Stimulated activated memory B cell treated with anti-CD40 and anti-IgM and Interleukin-4, amounts not matched to agents 10 μg/mL and 1 μg/mL and 100 μg/mL, for 72 hours (primary cell): ENCODE measurements at regions not wholly inside any gene's neighbourhood (a gene's known extent, or its start where the extent isn't known, plus 50 kb on each side); places are given as distances from the start of the nearest gene placed in this dataset.
A peak's percentile ranks its signal among the peaks of the same experiment; 100 is the strongest.

Experiments used
- ATAC-seq: fragments of 150-1000 bp; cut with Tn5 transposase; 2 replicates; pipeline ENCODE4 v1.10.0; 2021
- H3K27ac Mint-ChIP-seq: one replicate; pipeline ENCODE4 v1.8.0; 2022; ENCODE audit warnings: mild to moderate bottlenecking, mixed read lengths
- H3K27me3 Mint-ChIP-seq: one replicate; pipeline ENCODE4 v1.8.0; 2022; ENCODE audit warnings: mixed read lengths
- H3K36me3 Mint-ChIP-seq: one replicate; pipeline ENCODE4 v1.8.0; 2022; ENCODE audit warnings: mixed read lengths
- H3K4me1 Mint-ChIP-seq: one replicate; pipeline ENCODE4 v1.8.0; 2022; ENCODE audit warnings: mixed read lengths
- H3K4me3 Mint-ChIP-seq: one replicate; pipeline ENCODE4 v1.8.0; 2022; ENCODE audit warnings: mild to moderate bottlenecking, moderate library complexity, mixed read lengths
- H3K9me3 Mint-ChIP-seq: one replicate; pipeline ENCODE4 v1.8.0; 2022; ENCODE audit warnings: mixed read lengths

DNA sequence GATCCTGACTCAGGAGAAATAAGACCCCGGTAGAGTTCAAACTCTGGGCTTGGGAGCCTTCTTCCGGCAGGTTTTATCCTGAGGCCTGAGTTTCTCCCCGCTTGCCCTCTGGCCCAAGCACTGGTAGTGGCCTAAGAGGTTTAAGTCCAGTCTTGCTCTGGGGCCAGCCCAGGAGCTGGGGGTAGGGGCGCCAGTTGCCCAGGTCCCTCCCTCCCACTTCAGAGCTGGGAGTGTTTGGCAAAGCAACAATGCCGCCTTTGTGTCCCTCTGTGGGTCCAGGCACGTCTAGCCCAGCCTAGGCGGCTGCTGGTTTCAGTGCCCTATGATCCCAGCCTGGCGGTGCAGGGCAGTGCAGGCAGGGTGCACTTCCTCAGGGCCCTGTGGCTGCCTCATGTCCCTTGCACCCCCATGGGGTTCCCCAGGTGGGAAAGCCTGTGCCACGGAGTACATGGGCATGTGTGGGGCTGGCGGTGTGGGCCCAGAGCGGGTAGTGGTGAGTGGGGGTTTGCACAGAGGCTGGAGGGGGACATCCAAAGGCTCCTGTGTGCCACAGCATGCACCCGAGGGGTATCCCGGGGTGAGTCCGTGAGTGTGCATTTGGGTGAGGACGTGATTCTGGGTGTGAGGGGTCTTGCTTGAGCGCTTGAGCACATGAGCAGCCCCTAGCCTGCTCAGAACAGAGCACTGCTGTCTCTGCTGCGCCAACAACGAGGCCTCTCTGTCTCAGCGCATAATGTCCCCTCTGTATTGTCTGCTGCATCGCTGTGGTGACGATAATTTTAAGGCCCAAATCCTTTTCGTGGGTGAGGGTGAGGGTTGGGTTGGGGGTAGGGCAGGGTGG, 61.7 kb upstream of the PSD2 start:
- no peaks in the 10 kb centered on the region for H3K36me3 Mint-ChIP-seq
- H3K4me3 Mint-ChIP-seq, result no peak overlapping the region
- H3K27me3 Mint-ChIP-seq, result no peaks in the 10 kb centered on the region
- peak; percentile 51 for ATAC-seq
- no peaks in the 10 kb centered on the region for H3K9me3 Mint-ChIP-seq
- no peak overlapping the region for H3K27ac Mint-ChIP-seq
- no peaks in the 10 kb centered on the region for H3K4me1 Mint-ChIP-seq

DNA sequence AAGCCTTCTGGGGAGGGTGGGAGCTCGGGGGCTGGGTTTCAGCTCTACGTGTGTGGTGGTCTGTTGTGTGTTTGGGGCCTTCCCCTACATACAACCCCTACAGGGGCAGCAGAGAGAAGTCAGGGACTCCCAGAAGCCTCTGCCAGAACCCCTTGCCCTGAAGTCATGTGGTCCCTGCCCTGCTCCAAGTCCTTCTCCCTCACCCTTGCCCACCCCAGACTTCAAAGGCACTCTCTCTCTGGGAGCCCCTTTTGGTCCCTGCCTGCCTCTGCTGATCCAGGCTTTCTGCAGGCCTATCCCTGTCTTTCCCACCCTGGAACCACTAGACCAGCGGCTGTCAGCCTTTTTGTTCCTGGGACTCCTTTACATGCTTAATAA, 61.1 kb upstream of the PSD2 start:
- ATAC-seq, result peak; percentile 31
- no peaks in the 10 kb centered on the region for H3K9me3 Mint-ChIP-seq
- no peak overlapping the region for H3K4me3 Mint-ChIP-seq
- H3K27me3 Mint-ChIP-seq, result no peaks in the 10 kb centered on the region
- H3K36me3 Mint-ChIP-seq, result no peaks in the 10 kb centered on the region
- H3K4me1 Mint-ChIP-seq, result peaks cover under 1% of the 10 kb centered on the region
- H3K27ac Mint-ChIP-seq, result no peak overlapping the region

DNA sequence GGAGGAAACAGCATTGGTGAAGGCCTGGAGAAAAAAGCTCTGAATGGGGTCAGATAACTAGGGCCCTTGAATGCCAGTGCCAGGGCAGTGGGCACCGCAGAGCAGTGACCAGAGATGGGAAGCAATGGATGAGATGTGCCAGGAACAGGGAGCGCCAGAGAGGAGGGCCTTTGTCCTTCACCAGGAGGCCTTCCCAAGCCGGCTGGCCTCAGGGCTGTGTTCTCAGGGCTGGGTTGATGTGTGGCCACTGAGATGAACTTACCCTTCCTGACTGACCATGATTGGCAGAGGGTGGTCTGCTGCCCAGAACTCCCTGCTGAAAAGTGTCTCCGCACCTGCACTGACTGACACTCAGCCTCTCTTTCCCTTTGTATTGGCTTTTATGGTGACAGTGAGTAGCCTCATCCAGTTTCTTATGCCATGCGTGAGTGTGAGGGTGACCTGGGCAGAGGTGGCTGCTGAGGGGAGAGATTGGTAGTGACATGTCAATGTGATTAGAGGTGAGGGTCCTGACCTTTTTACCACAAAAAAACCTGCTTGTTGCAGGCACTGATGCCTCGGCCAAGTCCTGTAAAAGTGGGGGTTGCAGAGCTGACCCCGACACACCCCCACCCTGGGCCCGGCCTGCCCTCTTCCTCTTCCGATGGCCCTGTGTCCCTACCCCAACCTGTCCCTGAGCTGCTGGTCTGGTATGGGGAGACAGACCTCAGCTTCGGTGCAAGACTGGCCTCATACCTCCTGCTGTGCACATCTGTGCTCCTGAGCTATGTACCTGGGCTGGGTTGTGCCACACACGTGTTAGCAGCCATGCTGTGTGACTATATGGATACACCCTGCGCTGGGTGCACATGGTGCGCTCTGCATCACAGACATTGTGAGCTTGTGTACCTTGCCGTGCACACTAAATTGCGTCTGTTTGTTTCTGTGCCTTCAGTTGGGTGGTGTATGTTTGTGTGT, 57.1 kb upstream of the PSD2 start:
- H3K36me3 Mint-ChIP-seq, result no peaks in the 10 kb centered on the region
- no peak overlapping the region for H3K27ac Mint-ChIP-seq
- no peak overlapping the region for H3K4me3 Mint-ChIP-seq
- no peaks in the 10 kb centered on the region for H3K9me3 Mint-ChIP-seq
- peaks cover 27% of the 10 kb centered on the region for H3K4me1 Mint-ChIP-seq
- H3K27me3 Mint-ChIP-seq, result no peaks in the 10 kb centered on the region
- ATAC-seq, result no peak

DNA sequence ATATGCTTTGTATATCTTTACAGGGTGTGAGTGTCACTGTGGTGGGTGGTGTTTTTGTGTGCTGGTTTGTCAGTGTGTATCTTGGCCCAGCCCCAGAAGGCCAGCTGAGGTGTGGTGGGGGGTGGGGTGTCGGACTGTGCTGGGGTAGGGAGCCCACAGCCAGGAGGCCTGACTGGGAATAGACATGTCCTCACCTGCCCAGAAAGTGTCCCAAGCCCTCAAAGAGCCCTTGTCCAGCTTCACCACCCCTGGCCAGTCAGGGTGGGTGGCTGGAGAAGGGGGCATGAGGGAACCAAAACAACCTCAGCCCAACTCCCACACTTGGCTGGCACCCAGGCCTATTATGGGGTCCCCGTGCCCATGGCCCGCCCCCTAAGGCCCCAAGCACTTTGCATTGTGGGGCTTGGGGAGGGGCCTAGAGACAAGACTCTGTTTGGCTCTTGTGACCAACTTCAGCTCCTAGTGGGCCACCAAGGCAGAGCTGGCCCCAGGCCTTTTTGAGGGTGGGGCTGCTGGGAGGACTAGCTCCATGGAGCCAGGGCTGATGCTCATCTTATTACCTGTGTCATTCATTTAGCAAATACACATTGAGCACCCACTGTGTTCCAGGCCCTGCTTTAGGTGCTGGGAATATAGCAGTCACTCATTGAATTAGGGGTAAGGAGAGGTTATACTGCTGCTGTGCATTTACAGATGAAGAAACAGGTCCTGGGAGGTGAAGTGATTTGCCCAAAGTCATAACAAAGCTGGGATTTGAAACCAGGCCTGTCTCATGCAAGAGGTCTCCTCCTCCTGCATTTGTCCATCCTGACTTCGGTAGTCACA, 56.2 kb upstream of the PSD2 start:
- H3K27ac Mint-ChIP-seq, result peak overlapping the region; percentile 88
- ATAC-seq, result no peak
- no peaks in the 10 kb centered on the region for H3K36me3 Mint-ChIP-seq
- no peaks in the 10 kb centered on the region for H3K27me3 Mint-ChIP-seq
- peaks cover 35% of the 10 kb centered on the region for H3K4me1 Mint-ChIP-seq
- H3K4me3 Mint-ChIP-seq, result peak overlapping the region; percentile 18
- no peaks in the 10 kb centered on the region for H3K9me3 Mint-ChIP-seq

DNA sequence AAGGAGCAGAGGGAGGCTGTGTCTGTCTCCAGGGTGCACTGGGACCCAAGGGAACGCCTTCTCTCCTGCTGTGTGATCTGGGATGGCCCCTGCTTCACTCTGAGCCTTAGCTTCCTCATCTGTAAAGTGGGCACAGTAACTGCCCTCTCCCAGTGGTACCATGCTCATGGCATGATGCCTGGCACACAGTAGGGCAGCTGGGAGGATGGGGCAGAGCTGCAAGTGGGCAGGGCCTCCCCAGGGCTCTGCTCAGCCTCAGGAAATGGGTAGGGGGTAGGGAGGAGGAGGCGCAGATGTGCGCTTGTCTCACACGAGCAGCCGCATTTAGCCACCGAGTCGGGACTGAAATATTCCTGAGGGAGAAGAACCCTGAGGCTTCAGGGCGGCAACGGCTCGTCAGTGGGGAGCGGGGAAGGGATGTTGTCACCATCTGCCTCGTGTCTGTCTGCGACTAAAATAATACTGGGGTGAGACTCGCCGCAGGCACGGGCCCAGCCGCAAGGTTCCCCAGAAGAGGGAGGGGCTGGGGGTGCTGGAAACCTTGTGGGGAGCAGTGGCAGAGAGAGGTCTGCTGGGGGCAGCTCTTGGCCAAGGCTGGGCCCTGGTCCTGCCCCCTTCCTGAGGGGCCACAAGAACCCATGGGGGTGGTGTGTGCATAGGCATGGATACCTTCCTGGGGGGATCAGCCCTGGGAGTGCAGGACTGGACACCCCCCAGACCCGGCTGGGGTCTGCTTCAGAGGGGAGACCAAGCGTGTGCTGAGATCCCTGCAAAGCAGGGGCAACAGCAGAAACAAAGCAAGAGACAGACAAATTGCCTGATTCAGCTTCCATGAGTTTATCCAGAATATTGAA, 55.2 kb upstream of the PSD2 start:
- Mint-ChIP-seq H3K27ac (peak overlapping the region; percentile 88), H3K36me3 (no peaks in the 10 kb centered on the region), H3K4me3 (peak overlapping the region; percentile 52), H3K9me3 (no peaks in the 10 kb centered on the region), H3K27me3 (no peaks in the 10 kb centered on the region), H3K4me1 (peaks cover 45% of the 10 kb centered on the region)
- ATAC-seq, result peak; percentile 69

DNA sequence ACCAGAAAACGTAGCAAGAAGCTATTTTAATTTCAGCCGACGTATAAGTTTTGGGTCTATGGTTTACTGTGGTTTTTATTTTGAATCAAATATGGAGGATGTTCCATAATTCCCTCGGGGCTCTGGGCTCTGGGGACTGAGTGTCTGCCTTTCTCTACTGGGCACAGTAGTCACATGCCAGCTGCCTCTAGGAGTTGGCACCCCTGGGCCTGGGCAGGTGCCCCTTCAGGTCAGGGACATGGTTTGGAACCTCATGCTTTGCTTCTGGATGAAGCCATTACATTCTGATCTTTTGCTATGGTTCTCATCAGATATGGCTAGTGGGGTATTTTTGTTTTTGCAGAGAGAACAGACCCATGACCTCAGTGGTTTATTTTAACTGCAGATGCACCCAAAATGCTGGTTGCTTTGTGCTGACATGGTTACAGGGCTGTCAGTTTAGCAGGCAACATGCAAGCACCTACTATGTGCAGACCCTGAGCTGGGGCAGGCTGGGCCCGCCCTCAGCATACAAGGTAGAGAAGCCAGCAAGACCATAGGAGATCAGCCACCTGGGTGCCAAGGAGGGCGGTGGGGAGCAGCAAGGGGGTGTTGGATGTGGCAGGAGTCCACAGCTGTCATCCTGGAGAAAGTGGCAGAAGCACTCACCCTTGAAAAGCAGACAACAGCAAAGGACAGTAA, 54.5 kb upstream of the PSD2 start:
- Mint-ChIP-seq H3K27me3 (no peaks in the 10 kb centered on the region), H3K4me1 (peaks cover 52% of the 10 kb centered on the region), H3K9me3 (no peaks in the 10 kb centered on the region), H3K27ac (peak overlapping the region; percentile 88), H3K36me3 (no peaks in the 10 kb centered on the region), H3K4me3 (no peak overlapping the region)
- ATAC-seq, result peak; percentile 60

DNA sequence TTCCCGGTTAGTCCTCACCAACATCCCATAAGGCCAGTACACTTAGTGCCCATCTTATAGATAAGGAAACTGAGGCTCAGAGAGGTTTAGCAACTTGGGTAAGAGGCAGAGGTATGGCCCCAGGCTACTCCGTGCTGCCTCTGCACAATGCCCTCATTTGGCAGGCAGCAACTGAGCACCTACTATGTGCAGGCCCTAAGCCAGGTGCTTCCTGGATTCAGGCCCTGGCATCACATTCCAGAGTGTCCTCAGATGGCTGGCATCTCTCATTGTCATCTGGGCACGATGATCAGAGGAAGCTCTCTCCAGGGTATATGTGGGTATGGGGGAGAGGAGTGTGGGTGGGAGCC, 53.8 kb upstream of the PSD2 start:
- Mint-ChIP-seq H3K9me3 (no peaks in the 10 kb centered on the region), H3K27me3 (no peaks in the 10 kb centered on the region), H3K27ac (no peak overlapping the region), H3K4me3 (no peak overlapping the region), H3K36me3 (no peaks in the 10 kb centered on the region), H3K4me1 (peaks cover 55% of the 10 kb centered on the region)
- no peak for ATAC-seq

DNA sequence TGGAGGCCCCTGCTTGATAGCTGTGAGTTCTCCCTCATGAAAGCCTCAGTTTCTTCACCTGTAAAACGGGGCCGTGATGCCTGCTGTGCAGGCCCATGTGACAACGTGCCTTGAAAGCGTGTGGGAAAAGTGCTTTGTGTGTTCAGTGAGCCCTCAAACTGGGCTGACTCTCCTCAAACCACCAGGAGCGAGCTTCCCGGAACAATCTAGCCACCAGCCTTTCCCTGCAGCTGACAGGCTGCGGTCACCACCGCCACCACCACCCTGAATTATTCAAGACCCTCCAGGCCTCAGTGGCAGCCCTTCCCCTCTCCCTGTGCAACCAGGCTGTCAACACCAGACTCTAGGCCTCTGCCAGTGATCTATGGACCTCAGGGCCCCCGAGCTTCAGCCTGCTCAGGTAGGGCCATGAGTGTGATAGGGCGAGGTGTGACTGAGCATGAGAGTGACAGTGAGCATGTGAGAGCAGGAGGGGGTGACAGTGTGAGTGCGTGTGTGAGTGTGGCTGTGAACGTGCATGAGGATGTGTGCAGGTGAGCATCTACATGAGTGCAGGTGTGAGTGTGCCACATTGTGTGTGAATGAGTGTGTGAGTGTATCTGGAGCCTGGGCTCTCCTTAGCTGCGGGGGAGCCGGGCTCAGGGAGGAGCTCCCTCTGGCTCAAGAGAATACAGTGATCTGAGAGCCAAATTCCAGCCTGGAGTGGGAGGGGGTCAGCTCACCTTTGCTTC, 53.3 kb upstream of the PSD2 start:
- no peak for ATAC-seq
- Mint-ChIP-seq H3K4me1 (peaks cover 61% of the 10 kb centered on the region), H3K4me3 (no peak overlapping the region), H3K36me3 (no peaks in the 10 kb centered on the region), H3K9me3 (no peaks in the 10 kb centered on the region), H3K27me3 (no peaks in the 10 kb centered on the region), H3K27ac (peak overlapping the region; percentile 89)

DNA sequence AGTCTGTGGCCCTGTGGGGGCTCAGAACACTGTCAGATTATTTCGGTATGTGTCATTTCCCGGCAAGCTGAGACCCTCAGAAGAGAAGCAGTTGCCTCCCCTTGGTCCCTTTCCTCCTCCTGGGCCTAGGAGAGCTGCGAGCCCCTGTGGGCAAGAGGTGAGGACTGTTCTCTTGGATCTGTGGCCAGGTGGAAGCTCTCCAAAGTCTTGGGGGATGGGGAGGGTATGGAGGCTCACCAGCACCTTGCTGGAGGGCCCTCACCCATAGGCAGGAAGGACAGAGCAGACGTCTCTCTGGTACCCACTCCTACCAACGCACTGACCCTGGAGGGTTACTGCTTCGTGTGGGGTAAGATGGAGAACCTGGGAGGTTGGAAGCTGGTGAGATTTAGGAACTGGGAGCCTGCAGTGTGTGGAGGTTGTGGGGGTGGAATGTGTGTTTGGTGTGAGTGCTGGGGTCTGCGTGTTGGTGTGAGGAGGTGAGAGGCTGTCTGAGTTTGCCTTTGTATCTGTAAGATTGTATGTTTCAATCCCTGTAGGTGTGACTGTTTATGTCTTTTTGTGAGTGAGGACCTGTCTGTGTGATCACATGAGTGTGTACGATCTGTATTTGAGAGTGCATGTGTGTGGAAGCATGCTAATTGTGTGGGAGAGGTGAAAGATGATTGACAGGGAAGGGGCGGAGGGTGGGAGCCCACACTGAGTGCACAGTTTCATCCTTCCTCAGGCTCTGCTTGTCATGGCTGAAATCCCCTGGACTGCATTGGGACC, 52.4 kb upstream of the PSD2 start:
- Mint-ChIP-seq H3K4me1 (peaks cover 65% of the 10 kb centered on the region), H3K27ac (peak overlapping the region; percentile 89), H3K27me3 (no peaks in the 10 kb centered on the region), H3K9me3 (no peaks in the 10 kb centered on the region), H3K36me3 (no peaks in the 10 kb centered on the region), H3K4me3 (no peak overlapping the region)
- no peak for ATAC-seq

DNA sequence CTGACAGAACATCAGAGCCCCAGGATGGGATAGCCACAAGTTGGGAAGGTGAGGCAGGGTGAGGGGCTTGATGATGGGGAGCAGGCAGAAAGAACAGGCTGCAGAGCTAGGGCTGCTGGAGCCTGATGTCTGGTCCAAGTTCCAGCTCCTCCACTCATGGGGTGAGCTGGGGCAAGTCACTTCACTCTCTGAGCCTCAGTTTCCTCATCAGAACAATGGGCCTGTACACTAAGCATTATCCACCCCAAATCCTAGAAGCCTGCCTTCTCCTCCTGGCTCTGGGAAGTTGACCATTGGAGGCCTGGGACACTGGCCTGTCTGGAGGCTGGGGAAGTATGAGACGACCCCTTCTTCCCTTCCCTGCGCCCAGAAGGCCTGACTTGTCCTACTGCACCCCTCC, 51.8 kb upstream of the PSD2 start:
- Mint-ChIP-seq H3K4me3 (no peak overlapping the region), H3K36me3 (no peaks in the 10 kb centered on the region), H3K4me1 (peaks cover 71% of the 10 kb centered on the region), H3K9me3 (no peaks in the 10 kb centered on the region), H3K27me3 (no peaks in the 10 kb centered on the region), H3K27ac (peak overlapping the region; percentile 89)
- no peak for ATAC-seq

DNA sequence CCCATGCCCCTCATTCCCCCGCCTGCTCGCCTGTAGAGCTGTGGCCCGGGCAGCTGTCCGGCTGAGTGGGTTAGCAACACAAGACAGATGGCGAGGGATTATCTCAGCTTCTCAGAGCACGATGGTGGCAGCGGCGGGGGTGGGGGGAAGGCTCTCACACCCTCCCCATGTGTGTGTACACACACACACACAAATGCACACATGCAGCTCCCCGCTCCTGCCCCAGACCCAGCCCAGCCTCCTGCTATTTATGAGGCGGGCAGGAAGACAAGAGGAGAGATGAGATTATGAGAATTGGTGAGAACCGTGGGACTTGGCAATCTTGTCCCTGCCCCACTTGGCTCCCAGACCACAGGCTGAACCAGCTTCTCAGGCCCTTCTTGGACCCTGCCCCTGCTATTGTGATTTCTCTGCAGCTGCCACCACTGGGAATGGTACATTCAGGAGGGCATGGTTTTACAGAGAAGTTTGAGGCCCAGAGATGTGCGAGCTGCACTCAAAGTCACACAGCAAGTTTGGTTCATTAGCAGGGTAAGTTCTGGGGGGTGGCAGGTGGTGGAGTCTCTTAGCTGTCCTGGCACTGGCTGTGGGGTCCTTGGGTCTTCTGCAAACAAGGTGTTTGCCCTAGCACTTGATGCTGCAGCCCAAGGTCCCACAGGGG, 51.0 kb upstream of the PSD2 start:
- peaks cover 78% of the 10 kb centered on the region for H3K4me1 Mint-ChIP-seq

DNA sequence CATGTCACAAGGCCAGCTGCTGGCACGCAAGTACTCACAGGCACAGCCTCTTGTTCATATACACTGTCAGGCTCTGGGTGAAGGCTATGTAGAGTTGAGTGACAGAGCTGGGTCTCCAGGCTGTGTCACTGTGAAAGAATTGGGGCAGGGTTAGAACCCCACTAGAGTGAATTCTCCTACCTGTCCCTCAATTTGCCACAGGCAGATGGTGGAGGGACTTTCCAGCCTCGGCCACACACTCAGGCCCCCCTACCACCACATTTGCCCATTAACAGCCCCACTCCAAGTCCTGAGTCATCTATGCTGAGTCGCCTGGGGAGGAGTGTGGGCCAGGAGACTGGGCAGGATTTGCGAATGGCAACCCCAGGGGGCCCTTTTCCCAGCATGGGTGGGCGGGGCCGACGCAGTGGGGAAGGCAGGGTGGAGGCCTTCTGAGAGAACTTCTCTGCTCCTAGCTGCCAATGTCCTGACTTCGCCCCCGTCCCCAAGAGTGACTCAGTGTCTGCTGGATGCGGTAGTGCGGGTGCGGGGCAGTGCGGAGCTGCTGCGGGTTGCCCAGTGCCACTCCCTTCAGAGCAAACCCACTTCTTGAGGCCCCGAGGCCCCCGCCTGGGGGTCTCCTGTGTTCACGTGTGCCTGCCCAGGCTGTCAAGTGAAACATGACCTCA, 50.3 kb upstream of the PSD2 start:
- H3K27ac Mint-ChIP-seq, result peak overlapping the region; percentile 89
- H3K27me3 Mint-ChIP-seq, result no peaks in the 10 kb centered on the region
- no peaks in the 10 kb centered on the region for H3K36me3 Mint-ChIP-seq
- peak; percentile 55 for ATAC-seq
- H3K4me3 Mint-ChIP-seq, result no peak overlapping the region
- H3K9me3 Mint-ChIP-seq, result no peaks in the 10 kb centered on the region
- H3K4me1 Mint-ChIP-seq, result peaks cover 78% of the 10 kb centered on the region

More for the DNA sequence above, 51.0 kb upstream of the PSD2 start:
- peak overlapping the region; percentile 89 for H3K27ac Mint-ChIP-seq
- no peaks in the 10 kb centered on the region for H3K27me3 Mint-ChIP-seq
- H3K4me3 Mint-ChIP-seq, result no peak overlapping the region
- H3K9me3 Mint-ChIP-seq, result no peaks in the 10 kb centered on the region
- ATAC-seq, result no peak
- H3K36me3 Mint-ChIP-seq, result no peaks in the 10 kb centered on the region
